HL-60 (cell line): ENCODE measurements at regions not wholly inside any gene's neighbourhood (a gene's known extent, or its start where the extent isn't known, plus 50 kb on each side); places are given as distances from the start of the nearest gene placed in this dataset.

Source experiments
- DNase-seq, 2 experiments: peaks; one replicate each; pipeline ENCODE4 v3.0.0-alpha.2; 2010 to 2020; ENCODE audit warnings: low read depth in 1 of 2, low spot score in 1 of 2
- H3K27ac ChIP-seq: fragments of 250-450 bp; sonication (Bioruptor Pico); replicated peaks from 2 replicates; pipeline ENCODE4 v1.5.1; 2020; ENCODE audit warnings: mild to moderate bottlenecking, moderate library complexity
- H3K27me3 ChIP-seq: fragments of 250-450 bp; sonication (Bioruptor Pico); 2 replicates; pipeline ENCODE4 v1.5.1; 2021; ENCODE audit warnings: mild to moderate bottlenecking, moderate library complexity; ENCODE audit not compliant: insufficient read depth, poor library complexity, severe bottlenecking
- H3K4me3 ChIP-seq: replicated peaks from 2 replicates; pipeline ENCODE4 v1.5.1; 2011; ENCODE audit warnings: mild to moderate bottlenecking, control low read depth, low read length; ENCODE audit not compliant: insufficient read depth
- CTCF ChIP-seq: IDR thresholded peaks from one replicate; pipeline ENCODE4 v1.5.1; 2011; ENCODE audit warnings: low read length, control low read depth, inconsistent platforms; ENCODE audit not compliant: insufficient read depth
- GABPA ChIP-seq: IDR thresholded peaks from 2 replicates; pipeline ENCODE4 v1.6.1; 2012; ENCODE audit warnings: low read depth
- POLR2AphosphoS5 ChIP-seq: IDR thresholded peaks from 2 replicates; pipeline ENCODE4 v1.6.1; 2012; ENCODE audit warnings: low read depth
- SPI1 ChIP-seq: IDR thresholded peaks from 2 replicates; pipeline ENCODE4 v1.6.1; 2012; ENCODE audit warnings: low read depth, mild to moderate bottlenecking, borderline replicate concordance
- TF ChIP-seq, protein P1 (sequence below): IDR thresholded peaks from 2 replicates; pipeline ENCODE4 v1.6.1; 2012; ENCODE audit warnings: low read depth; ENCODE audit not compliant: insufficient replicate concordance

DNA sequence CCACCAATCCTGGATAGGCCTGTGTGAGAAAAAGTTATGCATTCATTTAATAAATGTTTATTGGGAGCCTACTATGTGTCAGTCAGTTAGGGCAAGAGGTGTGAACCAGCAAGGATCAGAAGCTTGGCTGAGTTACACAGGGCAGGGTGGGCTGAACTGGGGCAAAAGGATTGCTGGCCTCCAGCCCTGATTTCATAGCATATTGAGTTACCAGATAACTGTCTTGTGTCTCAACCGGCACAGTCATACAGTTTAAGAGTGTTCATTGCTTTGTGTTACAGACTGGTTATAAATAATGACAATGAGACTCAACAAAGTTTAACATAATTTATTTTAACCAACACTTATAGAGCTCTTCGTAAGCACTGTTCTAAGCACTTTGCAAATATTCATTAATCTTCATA, 253.8 kb downstream of the DLEU7 start:
- no peak for DNase-seq
- Histone ChIP-seq H3K4me3 (no peak overlapping the region), H3K27me3 (no peaks in the 10 kb centered on the region), H3K27ac (no peak overlapping the region)
- TF ChIP-seq GABPA, result no peak
- TF ChIP-seq POLR2AphosphoS5, result no peak
- TF ChIP-seq, protein P1, sequence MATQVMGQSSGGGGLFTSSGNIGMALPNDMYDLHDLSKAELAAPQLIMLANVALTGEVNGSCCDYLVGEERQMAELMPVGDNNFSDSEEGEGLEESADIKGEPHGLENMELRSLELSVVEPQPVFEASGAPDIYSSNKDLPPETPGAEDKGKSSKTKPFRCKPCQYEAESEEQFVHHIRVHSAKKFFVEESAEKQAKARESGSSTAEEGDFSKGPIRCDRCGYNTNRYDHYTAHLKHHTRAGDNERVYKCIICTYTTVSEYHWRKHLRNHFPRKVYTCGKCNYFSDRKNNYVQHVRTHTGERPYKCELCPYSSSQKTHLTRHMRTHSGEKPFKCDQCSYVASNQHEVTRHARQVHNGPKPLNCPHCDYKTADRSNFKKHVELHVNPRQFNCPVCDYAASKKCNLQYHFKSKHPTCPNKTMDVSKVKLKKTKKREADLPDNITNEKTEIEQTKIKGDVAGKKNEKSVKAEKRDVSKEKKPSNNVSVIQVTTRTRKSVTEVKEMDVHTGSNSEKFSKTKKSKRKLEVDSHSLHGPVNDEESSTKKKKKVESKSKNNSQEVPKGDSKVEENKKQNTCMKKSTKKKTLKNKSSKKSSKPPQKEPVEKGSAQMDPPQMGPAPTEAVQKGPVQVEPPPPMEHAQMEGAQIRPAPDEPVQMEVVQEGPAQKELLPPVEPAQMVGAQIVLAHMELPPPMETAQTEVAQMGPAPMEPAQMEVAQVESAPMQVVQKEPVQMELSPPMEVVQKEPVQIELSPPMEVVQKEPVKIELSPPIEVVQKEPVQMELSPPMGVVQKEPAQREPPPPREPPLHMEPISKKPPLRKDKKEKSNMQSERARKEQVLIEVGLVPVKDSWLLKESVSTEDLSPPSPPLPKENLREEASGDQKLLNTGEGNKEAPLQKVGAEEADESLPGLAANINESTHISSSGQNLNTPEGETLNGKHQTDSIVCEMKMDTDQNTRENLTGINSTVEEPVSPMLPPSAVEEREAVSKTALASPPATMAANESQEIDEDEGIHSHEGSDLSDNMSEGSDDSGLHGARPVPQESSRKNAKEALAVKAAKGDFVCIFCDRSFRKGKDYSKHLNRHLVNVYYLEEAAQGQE, result no peak
- TF ChIP-seq CTCF, result no peak
- no peak for TF ChIP-seq SPI1

DNA sequence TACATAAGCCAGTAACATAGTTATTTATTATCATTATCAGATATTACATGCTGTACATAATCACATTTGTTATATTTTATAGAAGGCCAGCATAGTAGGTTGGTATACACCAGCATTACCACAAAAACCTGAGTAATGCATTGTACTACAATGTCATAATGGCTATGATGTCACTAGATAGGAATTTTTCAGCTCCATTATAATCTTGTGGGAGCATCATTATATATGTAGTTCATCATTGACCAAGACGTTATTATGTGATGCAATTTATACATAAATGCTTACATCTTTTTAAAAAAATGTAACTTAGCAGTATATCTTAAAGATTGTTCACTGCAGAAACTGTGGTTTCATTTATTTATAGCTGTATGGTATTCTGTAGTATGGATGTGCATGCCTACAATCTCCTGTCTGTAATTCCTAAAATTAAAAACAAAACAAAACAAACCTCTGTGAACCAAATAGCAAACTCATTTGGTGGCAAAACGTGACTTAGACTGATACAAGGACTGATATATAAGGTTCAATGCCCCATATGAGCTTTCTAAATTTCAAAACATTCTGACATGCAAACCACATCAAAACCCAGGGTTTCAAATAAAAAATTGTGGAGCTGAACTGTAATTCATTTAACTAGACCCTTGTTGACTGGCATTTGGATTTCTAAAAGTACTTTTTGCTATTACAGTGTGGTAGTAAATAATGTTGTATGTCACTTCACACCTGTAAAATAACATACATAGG, 250.9 kb downstream of the DLEU7 start:
- H3K27me3 ChIP-seq, result no peaks in the 10 kb centered on the region
- H3K27ac ChIP-seq, result no peak overlapping the region
- TF ChIP-seq GABPA, result no peak
- no peak for TF ChIP-seq CTCF
- TF ChIP-seq, protein P1, result no peak
- no peak overlapping the region for H3K4me3 ChIP-seq
- DNase-seq, result no peak

DNA sequence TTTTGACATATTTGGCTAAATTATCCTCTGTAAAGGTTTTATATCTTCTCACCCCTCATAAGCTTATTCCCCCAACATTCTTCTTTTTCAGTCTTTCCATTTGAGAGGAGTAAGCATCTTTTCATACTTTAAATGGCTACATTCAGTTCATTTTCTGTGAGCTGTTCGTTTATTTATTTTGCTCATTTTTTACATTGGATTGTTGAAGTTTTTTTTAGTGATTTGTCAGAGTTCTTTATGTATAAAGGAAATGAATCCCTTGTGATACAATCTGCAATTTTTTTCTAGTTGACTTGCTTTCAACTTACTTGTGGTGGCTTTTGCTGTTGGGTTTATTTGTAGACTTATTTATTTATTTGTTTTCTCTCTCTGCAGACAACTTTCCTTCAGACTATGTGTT, 250.3 kb downstream of the DLEU7 start:
- DNase-seq, result no peak
- no peaks in the 10 kb centered on the region for H3K27me3 ChIP-seq
- no peak overlapping the region for H3K4me3 ChIP-seq
- peak overlapping the region; percentile 65 for H3K27ac ChIP-seq
- no peak for TF ChIP-seq SPI1
- TF ChIP-seq, protein P1, result no peak
- no peak for TF ChIP-seq POLR2AphosphoS5
- TF ChIP-seq GABPA, result no peak
- TF ChIP-seq CTCF, result no peak
